SH-SY5Y (cell line): ENCODE measurements at regions not wholly inside any gene's neighbourhood (a gene's known extent, or its start where the extent isn't known, plus 50 kb on each side); places are given as distances from the start of the nearest gene placed in this dataset.

Experiments used
- GATA2 ChIP-seq: IDR thresholded peaks from 2 replicates; pipeline ENCODE4 v1.6.1; 2011; ENCODE audit warnings: mild to moderate bottlenecking, low read depth, low read length
- GATA3 ChIP-seq: IDR thresholded peaks from 2 replicates; pipeline ENCODE4 v1.6.1; 2011; ENCODE audit warnings: low read depth, mild to moderate bottlenecking, low read length, moderate library complexity

GRCh38 chr5:82747986-82748385 lies 329.2 kb downstream of the TMEM167A start:
- TF ChIP-seq GATA3 (no peak), GATA2 (no peak)
